Stomach (tissue), 8 donors: ENCODE measurements at regions not wholly inside any gene's neighbourhood (a gene's known extent, or its start where the extent isn't known, plus 50 kb on each side); places are given as distances from the start of the nearest gene placed in this dataset.

Experiments
- DNase-seq, 2 donors: peaks; one replicate each; pipeline versions ENCODE4 v3.0.0 to v3.0.0-alpha.2; 2013 to 2019
- H3K27ac ChIP-seq, 5 donors: fragments of 200-600 bp in 4 of 5; sonication (generic) in 4 of 5; one replicate each; pipeline ENCODE4 v1.5.1; 2013 to 2019; ENCODE audit warnings: mild to moderate bottlenecking in 1 of 5, moderate library complexity in 1 of 5
- H3K27me3 ChIP-seq, 3 donors: fragments of 200-600 bp; sonication (generic); one replicate each; pipeline ENCODE4 v1.5.1; 2017 to 2019; ENCODE audit warnings: mixed run types in 1 of 3
- H3K36me3 ChIP-seq, 4 donors: fragments of 200-600 bp; sonication (generic); 1 replicate in 3 of 4; 2 replicates in 1 of 4; pipeline ENCODE4 v1.5.1; 2016 to 2019
- H3K4me1 ChIP-seq, 4 donors: fragments of 200-600 bp; sonication (generic); one replicate each; pipeline ENCODE4 v1.5.1; 2016 to 2019
- H3K4me3 ChIP-seq, 4 donors: fragments of 200-600 bp; sonication (generic) in 3 of 4; one replicate each; pipeline ENCODE4 v1.5.1; 2016 to 2019; ENCODE audit warnings: mild to moderate bottlenecking in 1 of 4
- H3K9me3 ChIP-seq, 4 donors: fragments of 200-600 bp; sonication (generic); one replicate each; pipeline ENCODE4 v1.5.1; 2016 to 2019
- CTCF ChIP-seq, 7 experiments: fragments of 450-650 bp in 4 of 7; fragments of 200-600 bp in 3 of 7; sonication (generic) in 3 of 7; IDR thresholded peaks; one replicate each; pipeline ENCODE4 v1.5.1; 2016 to 2019; ENCODE audit warnings: antibody characterized with exemption in 7 of 7, control low read depth in 2 of 7, mild to moderate bottlenecking in 1 of 7
- EP300 ChIP-seq: sonication (generic); formaldehyde crosslinking; IDR thresholded peaks from one replicate; pipeline ENCODE4 v1.6.1; 2017; ENCODE audit warnings: antibody characterized with exemption
- POLR2A ChIP-seq, 4 donors: fragments of 450-650 bp; IDR thresholded peaks; one replicate each; pipeline ENCODE4 v1.6.1; 2016; ENCODE audit warnings: antibody characterized with exemption in 4 of 4, control low read depth in 2 of 4, mild to moderate bottlenecking in 1 of 4, moderate library complexity in 1 of 4
- POLR2AphosphoS5 ChIP-seq, 3 donors: sonication (generic); formaldehyde crosslinking; IDR thresholded peaks; one replicate each; pipeline ENCODE4 v1.6.1; 2016; ENCODE audit warnings: antibody characterized with exemption in 3 of 3
- WGBS, 5 donors: extraction: QIAGEN DNeasy Blood & Tissue Kit in 3 of 5; methylation state at CpG; one replicate each; pipeline versions ENCODE4 v1.1.5 to v1.1.7; 2013 to 2018; 5-methylcytosine and 5-hydroxymethylcytosine counted together
- intact Hi-C: fragments of 100-400 bp; cut with DNase I; formaldehyde crosslinking; loops from one replicate; pipeline ENCODE4 v1.15.1; 2023; ENCODE audit warnings: low total_unique reads
- donor health status: healthy with polysubstance abuse.
- donor health status: Bipolar disorder and iron deficiency.
- donor health status: healthy.

- peak in 1 of 2 donors; percentile 7 for DNase-seq
- H3K4me1 ChIP-seq = no peaks in the 10 kb centered on the region
- TF ChIP-seq POLR2A (IDR thresholded peaks at IDR 0.05) (no peak), CTCF (IDR thresholded peaks at IDR 0.05) (no peak), EP300 (no peak), POLR2AphosphoS5 (IDR thresholded peaks at IDR 0.05) (no peak)
- intact Hi-C loops = no loop called here
- H3K36me3 ChIP-seq = no peaks in the 10 kb centered on the region
- H3K27ac ChIP-seq = no peak overlapping the region
- H3K9me3 ChIP-seq = no peaks in the 10 kb centered on the region
- WGBS, 5 donors = 64 to 82% (median 76%) methylated on average over 2 of the region's 2 CpGs
- no peak overlapping the region for H3K4me3 ChIP-seq
- no peaks in the 10 kb centered on the region for H3K27me3 ChIP-seq
Measured at GRCh38 chr2:223165423-223166214, 113.6 kb downstream of the KCNE4 start.

GRCh38 chr2:223166215-223166493, 114.2 kb downstream of the KCNE4 start:
- no peak for DNase-seq
- TF ChIP-seq EP300 = no peak
- no peak for TF ChIP-seq POLR2A (IDR thresholded peaks at IDR 0.05)
- no peak for TF ChIP-seq CTCF (IDR thresholded peaks at IDR 0.05)
- TF ChIP-seq POLR2AphosphoS5 (IDR thresholded peaks at IDR 0.05) = no peak
- intact Hi-C loops = no loop called here

GRCh38 chr2:223166983-223167650, 115.1 kb downstream of the KCNE4 start:
- Histone ChIP-seq H3K9me3 (no peaks in the 10 kb centered on the region), H3K36me3 (no peaks in the 10 kb centered on the region), H3K4me1 (no peaks in the 10 kb centered on the region), H3K27me3 (no peaks in the 10 kb centered on the region), H3K27ac (no peak overlapping the region), H3K4me3 (no peak overlapping the region)
- 81 to 94% (median 84%) methylated on average over 6 of the region's 6 CpGs for WGBS, 5 donors
- intact Hi-C loops = no loop called here
- no peak for TF ChIP-seq EP300
- TF ChIP-seq POLR2A (IDR thresholded peaks at IDR 0.05) = no peak
- no peak for TF ChIP-seq POLR2AphosphoS5 (IDR thresholded peaks at IDR 0.05)
- TF ChIP-seq CTCF (IDR thresholded peaks at IDR 0.05) = no peak
- DNase-seq = no peak

More at GRCh38 chr2:223166215-223166493, 114.2 kb downstream of the KCNE4 start:
- Histone ChIP-seq H3K9me3 (no peaks in the 10 kb centered on the region), H3K36me3 (no peaks in the 10 kb centered on the region), H3K27me3 (no peaks in the 10 kb centered on the region), H3K4me3 (no peak overlapping the region), H3K4me1 (no peaks in the 10 kb centered on the region), H3K27ac (no peak overlapping the region)

- no peak overlapping the region for H3K4me3 ChIP-seq
- WGBS, 5 donors = 57 to 77% (median 60%) methylated on average over 6 of the region's 6 CpGs
- no peak for DNase-seq
- H3K27me3 ChIP-seq = no peaks in the 10 kb centered on the region
- H3K36me3 ChIP-seq = no peaks in the 10 kb centered on the region
- intact Hi-C loops = no loop called here
- no peaks in the 10 kb centered on the region for H3K4me1 ChIP-seq
- no peak overlapping the region for H3K27ac ChIP-seq
- TF ChIP-seq CTCF (IDR thresholded peaks at IDR 0.05) (no peak), POLR2A (IDR thresholded peaks at IDR 0.05) (no peak), EP300 (no peak), POLR2AphosphoS5 (IDR thresholded peaks at IDR 0.05) (no peak)
- no peaks in the 10 kb centered on the region for H3K9me3 ChIP-seq
Measured at GRCh38 chr2:223169830-223170605, 118.0 kb downstream of the KCNE4 start.
